GM19324 (cell line): ENCODE measurements at regions not wholly inside any gene's neighbourhood (a gene's known extent, or its start where the extent isn't known, plus 50 kb on each side); places are given as distances from the start of the nearest gene placed in this dataset.
"Not testable (repeated sequence)": the region's sequence is repeated elsewhere in the genome, so short reads cannot be mapped to it uniquely, and the experiment has no call there.

Experiments used
- ATAC-seq: cut with Tn5 transposase; IDR thresholded peaks from one replicate; pipeline ENCODE4 v1.9.1; 2021; ENCODE audit warnings: mild to moderate bottlenecking, moderate library complexity; ENCODE audit not compliant: unreplicated experiment, low FRiP score

GRCh38 chr13:61592489-61592888 is 176.8 kb upstream of the PCDH20 start:
- ATAC-seq = no peak

GRCh38 chr13:61575973-61576372 is 160.3 kb upstream of the PCDH20 start:
- ATAC-seq = no peak

GRCh38 chr13:61563645-61564044 is 148.0 kb upstream of the PCDH20 start:
- no peak for ATAC-seq

- no peak for ATAC-seq
Measured at GRCh38 chr13:61546911-61547310, 131.3 kb upstream of the PCDH20 start.

GRCh38 chr13:61546413-61546812 is 130.8 kb upstream of the PCDH20 start:
- ATAC-seq = no peak

GRCh38 chr13:61536433-61536832 is 120.8 kb upstream of the PCDH20 start:
- no peak for ATAC-seq

GRCh38 chr13:61531383-61532065 is 115.9 kb upstream of the PCDH20 start:
- ATAC-seq = no peak

GRCh38 chr13:61519214-61519613 is 103.6 kb upstream of the PCDH20 start:
- not testable (repeated sequence) for ATAC-seq

GRCh38 chr13:61508936-61509335 is 93.3 kb upstream of the PCDH20 start:
- no peak for ATAC-seq

- ATAC-seq = no peak
Measured at GRCh38 chr13:61500176-61500575, 84.5 kb upstream of the PCDH20 start.

- ATAC-seq = no peak
Measured at GRCh38 chr13:61495648-61496047, 80.0 kb upstream of the PCDH20 start.

- ATAC-seq = not testable (repeated sequence)
Measured at GRCh38 chr13:61493556-61493955, 77.9 kb upstream of the PCDH20 start.

GRCh38 chr13:61486496-61486895 is 70.8 kb upstream of the PCDH20 start:
- ATAC-seq = no peak

- ATAC-seq = no peak
Measured at GRCh38 chr13:61485128-61485765, 69.6 kb upstream of the PCDH20 start.

GRCh38 chr13:61477619-61478018 is 62.0 kb upstream of the PCDH20 start:
- ATAC-seq = no peak

GRCh38 chr13:61470786-61471185 is 55.1 kb upstream of the PCDH20 start:
- no peak for ATAC-seq

GRCh38 chr13:61466280-61466679 is 50.6 kb upstream of the PCDH20 start:
- no peak for ATAC-seq
